Endothelial cell of umbilical vein (primary cell): ENCODE measurements at regions not wholly inside any gene's neighbourhood (a gene's known extent, or its start where the extent isn't known, plus 50 kb on each side); places are given as distances from the start of the nearest gene placed in this dataset.

ENCODE experiments used
- BruUV-seq: library from RNA; stranded (reverse); fragments of 400-500 nt; replicated peaks from 2 replicates; lab custom pipeline; 2021; lab: Mats Ljungman, UMichigan
- CTCF ChIA-PET: fragments of 300-600, 350-600 bp; sonication (Branson Sonifier 250); formaldehyde crosslinking; loops from one replicate; lab custom pipeline; 2021; ENCODE audit warnings: antibody characterized with exemption, inconsistent platforms; lab: Charles Lee
- POLR2A ChIA-PET: fragments of 300-600, 350-600 bp; sonication (Branson Sonifier 250); formaldehyde crosslinking; loops from one replicate; lab custom pipeline; 2021; ENCODE audit warnings: antibody characterized with exemption, inconsistent platforms; lab: Charles Lee
- DNase-seq: peaks from one replicate; pipeline ENCODE4 v3.0.0-alpha.2; 2011; ENCODE audit warnings: low read depth, low spot score
- FAIRE-seq: peaks from 2 replicates; lab custom pipeline; 2011; peaks lifted over from hg19 to GRCh38; lab: Jason Lieb, UNC
- H2AFZ ChIP-seq: 2 replicates; pipeline ENCODE4 v1.6.0; 2012; ENCODE audit warnings: low read depth, low read length, control low read depth, inconsistent platforms
- H3K27ac ChIP-seq: 2 replicates; pipeline ENCODE4 v1.5.1; 2011; ENCODE audit warnings: low read depth, mild to moderate bottlenecking, control low read depth, low read length, moderate library complexity; ENCODE audit not compliant: insufficient read depth
- H3K27me3 ChIP-seq, 2 experiments: 2 replicates each; pipeline versions ENCODE4 v1.6.0 to v1.6.1; 2011; ENCODE audit warnings: low read length in 2 of 2, mixed read lengths in 1 of 2; ENCODE audit not compliant: control insufficient read depth in 2 of 2, insufficient read depth in 2 of 2
- H3K36me3 ChIP-seq, 2 experiments: 2 replicates in 1 of 2; 3 replicates in 1 of 2; pipeline ENCODE4 v1.5.1; 2011; ENCODE audit warnings: low read length in 2 of 2, mild to moderate bottlenecking in 1 of 2, moderate library complexity in 1 of 2; ENCODE audit not compliant: control insufficient read depth in 2 of 2, insufficient read depth in 2 of 2; ENCODE audit errors: extremely low read depth in 1 of 2
- H3K4me1 ChIP-seq: 3 replicates; pipeline ENCODE4 v1.5.1; 2011; ENCODE audit warnings: mild to moderate bottlenecking, low read length; ENCODE audit not compliant: control insufficient read depth, insufficient read depth; ENCODE audit errors: extremely low read depth
- H3K4me2 ChIP-seq: 2 replicates; pipeline ENCODE4 v1.6.1; 2011; ENCODE audit warnings: low read length, control low read depth, mixed read lengths; ENCODE audit not compliant: insufficient read depth
- H3K4me3 ChIP-seq, 3 experiments: fragments of 200-600 bp in 1 of 3; sonication (generic), shearing (Covaris generic) in 1 of 3; replicated peaks in 1 of 3; 2 replicates each; pipeline ENCODE4 v1.5.1; 2011 to 2016; ENCODE audit warnings: control low read depth in 3 of 3, low read length in 3 of 3, mild to moderate bottlenecking in 2 of 3, inconsistent platforms in 1 of 3, low read depth in 1 of 3, moderate library complexity in 1 of 3; ENCODE audit not compliant: insufficient read depth in 1 of 3
- H3K79me2 ChIP-seq: 2 replicates; pipeline ENCODE4 v1.6.0; 2012; ENCODE audit warnings: low read length, inconsistent platforms; ENCODE audit not compliant: control insufficient read depth, insufficient read depth
- H3K9ac ChIP-seq: replicated peaks from 2 replicates; pipeline ENCODE3; 2011; ENCODE audit warnings: low read length, control low read depth; ENCODE audit not compliant: insufficient read depth; ENCODE audit errors: extremely low read depth
- H3K9me1 ChIP-seq: replicated peaks from 3 replicates; pipeline ENCODE4 v1.6.0; 2011; ENCODE audit warnings: mild to moderate bottlenecking, low read length; ENCODE audit not compliant: control insufficient read depth, insufficient read depth; ENCODE audit errors: extremely low read depth
- H3K9me3 ChIP-seq: replicated peaks from 2 replicates; pipeline ENCODE4 v1.5.1; 2012; ENCODE audit warnings: low read length, inconsistent platforms; ENCODE audit not compliant: control insufficient read depth, insufficient read depth
- H4K20me1 ChIP-seq: replicated peaks from 2 replicates; pipeline ENCODE3; 2011; ENCODE audit warnings: mild to moderate bottlenecking, low read length; ENCODE audit not compliant: control insufficient read depth, insufficient read depth; ENCODE audit errors: extremely low read depth
- EZH2 ChIP-seq: IDR thresholded peaks from 2 replicates; pipeline ENCODE4 v1.6.1; 2012; ENCODE audit warnings: borderline replicate concordance, low read depth, mild to moderate bottlenecking, moderate library complexity, low read length, inconsistent platforms; ENCODE audit not compliant: severe bottlenecking
- FOS ChIP-seq: IDR thresholded peaks from 2 replicates; pipeline ENCODE4 v1.6.1; 2011; ENCODE audit warnings: mild to moderate bottlenecking, low read length, moderate library complexity, borderline replicate concordance; ENCODE audit not compliant: insufficient read depth
- GATA2 ChIP-seq: IDR thresholded peaks from 2 replicates; pipeline ENCODE4 v1.7.0; 2011; ENCODE audit warnings: low read depth, mild to moderate bottlenecking, moderate library complexity, mixed read lengths, low read length; ENCODE audit not compliant: insufficient read length, insufficient read depth
- JUN ChIP-seq: IDR thresholded peaks from 2 replicates; pipeline ENCODE4 v1.6.1; 2011; ENCODE audit warnings: borderline replicate concordance, low read depth; ENCODE audit not compliant: insufficient read length, insufficient read depth
- POLR2A ChIP-seq: IDR thresholded peaks from 2 replicates; pipeline ENCODE4 v1.6.1; 2012; ENCODE audit warnings: low read depth, mild to moderate bottlenecking, control low read depth, low read length
- POLR2AphosphoS5 ChIP-seq: IDR thresholded peaks from 2 replicates; pipeline ENCODE4 v1.6.1; 2012; ENCODE audit warnings: low read depth, mild to moderate bottlenecking, control low read depth, low read length, moderate library complexity; ENCODE audit not compliant: insufficient read depth
- dilution Hi-C: fragments of 300-500 bp; cut with MboI; formaldehyde crosslinking; loops from one replicate; pipeline ENCODE4 v1.15.0; 2019; ENCODE audit warnings: low sequenced_read_pairs; ENCODE audit not compliant: extremely low pct_ligation_motif_present
- intact Hi-C: fragments of 100-400 bp; cut with micrococcal nuclease; formaldehyde crosslinking; loops from one replicate; pipeline ENCODE4 v1.10.0; 2022
- TF ChIP-seq, protein P1 (sequence below), 2 donors: IDR thresholded peaks; 1 replicate in 1 of 2; 2 replicates in 1 of 2; pipeline ENCODE4 v1.5.1; 2011; ENCODE audit warnings: low read length in 2 of 2, mild to moderate bottlenecking in 2 of 2, moderate library complexity in 2 of 2, control low read depth in 1 of 2, inconsistent platforms in 1 of 2, low read depth in 1 of 2; ENCODE audit not compliant: insufficient read depth in 1 of 2; ENCODE audit errors: extremely low read depth in 1 of 2
- TF ChIP-seq, protein P2 (sequence below): IDR thresholded peaks from 2 replicates; pipeline ENCODE4 v1.6.1; 2011; ENCODE audit not compliant: insufficient read depth, insufficient read length

DNA sequence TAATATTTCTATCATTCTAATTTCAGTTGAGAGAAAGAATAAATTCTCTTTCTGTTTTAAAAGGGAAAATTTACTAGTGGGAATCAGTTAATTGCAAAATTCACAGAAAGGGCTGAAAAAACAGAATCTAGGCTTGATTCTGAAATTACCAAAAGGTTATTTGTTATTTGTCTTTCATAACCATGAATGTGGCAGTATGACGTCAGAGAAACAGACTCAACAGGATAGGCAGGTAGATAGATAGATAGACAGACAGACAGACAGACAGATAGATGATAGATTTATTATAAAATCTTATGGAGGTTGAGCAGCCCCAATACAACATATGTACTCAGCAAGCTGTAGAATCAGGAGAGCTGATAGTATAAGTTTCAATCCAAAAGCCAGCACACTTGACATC is 311.0 kb downstream of the ADAM29 start:
- dilution Hi-C loops (no loop called here), intact Hi-C loops (no loop called here)
- no peak for TF ChIP-seq EZH2
- no peak for TF ChIP-seq POLR2A
- H3K9ac ChIP-seq, result no peak overlapping the region
- CTCF ChIA-PET, result no interaction called here
- BruUV-seq, result no TSS peak
- POLR2A ChIA-PET, result no interaction called here
- H3K36me3 ChIP-seq, result no peaks in the 10 kb centered on the region
- no peak overlapping the region for H3K4me2 ChIP-seq
- no peaks in the 10 kb centered on the region for H3K9me1 ChIP-seq
- DNase-seq (no peak), FAIRE-seq (no peak)
- H2AFZ ChIP-seq, result no peak overlapping the region
- H3K9me3 ChIP-seq, result peaks cover 2% of the 10 kb centered on the region
- no peak overlapping the region for H3K4me3 ChIP-seq
- no peak overlapping the region for H3K27ac ChIP-seq
- H3K4me1 ChIP-seq, result no peaks in the 10 kb centered on the region
- H3K27me3 ChIP-seq, result no peaks in the 10 kb centered on the region
- H3K79me2 ChIP-seq, result no peaks in the 10 kb centered on the region
- no peaks in the 10 kb centered on the region for H4K20me1 ChIP-seq

DNA sequence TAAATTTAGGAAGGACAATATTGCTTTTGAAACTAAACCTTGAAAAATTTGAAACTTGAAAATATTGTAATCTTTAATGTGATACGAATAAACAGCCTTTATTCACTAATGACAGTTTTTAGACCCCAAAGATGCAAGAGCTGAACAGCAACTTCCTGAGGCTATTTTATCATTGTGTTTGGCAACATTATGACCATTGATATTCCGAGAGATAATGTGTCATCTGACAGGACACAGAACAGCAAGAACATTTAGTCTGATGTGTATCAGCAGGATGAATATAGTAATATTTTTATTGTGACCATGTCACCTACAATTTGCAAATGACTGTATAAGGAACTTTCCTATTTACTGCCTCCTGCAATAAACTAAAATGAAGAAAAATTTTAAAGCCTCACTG is 316.0 kb downstream of the ADAM29 start:
- FAIRE-seq (no peak), DNase-seq (no peak)
- no TSS peak for BruUV-seq
- Histone ChIP-seq H2AFZ (no peak overlapping the region), H3K9me1 (no peaks in the 10 kb centered on the region), H3K9me3 (peaks cover 2% of the 10 kb centered on the region), H4K20me1 (no peaks in the 10 kb centered on the region), H3K27me3 (no peaks in the 10 kb centered on the region), H3K79me2 (no peaks in the 10 kb centered on the region), H3K36me3 (no peaks in the 10 kb centered on the region), H3K4me3 (no peak overlapping the region), H3K4me2 (no peak overlapping the region), H3K9ac (no peak overlapping the region), H3K4me1 (no peaks in the 10 kb centered on the region), H3K27ac (no peak overlapping the region)
- TF ChIP-seq FOS (no peak), POLR2A (no peak), EZH2 (no peak), POLR2AphosphoS5 (no peak), GATA2 (no peak), JUN (no peak)
- TF ChIP-seq, protein P1, sequence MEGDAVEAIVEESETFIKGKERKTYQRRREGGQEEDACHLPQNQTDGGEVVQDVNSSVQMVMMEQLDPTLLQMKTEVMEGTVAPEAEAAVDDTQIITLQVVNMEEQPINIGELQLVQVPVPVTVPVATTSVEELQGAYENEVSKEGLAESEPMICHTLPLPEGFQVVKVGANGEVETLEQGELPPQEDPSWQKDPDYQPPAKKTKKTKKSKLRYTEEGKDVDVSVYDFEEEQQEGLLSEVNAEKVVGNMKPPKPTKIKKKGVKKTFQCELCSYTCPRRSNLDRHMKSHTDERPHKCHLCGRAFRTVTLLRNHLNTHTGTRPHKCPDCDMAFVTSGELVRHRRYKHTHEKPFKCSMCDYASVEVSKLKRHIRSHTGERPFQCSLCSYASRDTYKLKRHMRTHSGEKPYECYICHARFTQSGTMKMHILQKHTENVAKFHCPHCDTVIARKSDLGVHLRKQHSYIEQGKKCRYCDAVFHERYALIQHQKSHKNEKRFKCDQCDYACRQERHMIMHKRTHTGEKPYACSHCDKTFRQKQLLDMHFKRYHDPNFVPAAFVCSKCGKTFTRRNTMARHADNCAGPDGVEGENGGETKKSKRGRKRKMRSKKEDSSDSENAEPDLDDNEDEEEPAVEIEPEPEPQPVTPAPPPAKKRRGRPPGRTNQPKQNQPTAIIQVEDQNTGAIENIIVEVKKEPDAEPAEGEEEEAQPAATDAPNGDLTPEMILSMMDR (IDR thresholded peaks at IDR 0.05; ENCODE audit: extremely low read depth in 1 of 2, insufficient read depth in 1 of 2, low read depth in 1 of 2, low read length in 2 of 2), result no peak
- TF ChIP-seq, protein P2, sequence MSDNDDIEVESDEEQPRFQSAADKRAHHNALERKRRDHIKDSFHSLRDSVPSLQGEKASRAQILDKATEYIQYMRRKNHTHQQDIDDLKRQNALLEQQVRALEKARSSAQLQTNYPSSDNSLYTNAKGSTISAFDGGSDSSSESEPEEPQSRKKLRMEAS, result no peak
- dilution Hi-C loops (no loop called here), intact Hi-C loops (no loop called here)
- CTCF ChIA-PET, result interaction anchor here (1.0 kb wide), 1 partner anchor 10 kb away, joined by 3 read pairs; no protein-coding TSS in a partner anchor
- POLR2A ChIA-PET, result no interaction called here
